LHCN-M2 (cell line): ENCODE measurements at regions not wholly inside any gene's neighbourhood (a gene's known extent, or its start where the extent isn't known, plus 50 kb on each side); places are given as distances from the start of the nearest gene placed in this dataset.
"Not testable (repeated sequence)": the region's sequence is repeated elsewhere in the genome, so short reads cannot be mapped to it uniquely, and the experiment has no call there.

Experiments
- DNase-seq: peaks from one replicate; pipeline ENCODE4 v3.0.0-alpha.2; 2012; ENCODE audit warnings: low read depth

- DNase-seq = no peak
Measured at GRCh38 chr11:115649461-115649860, 145.2 kb upstream of the CADM1 start.

DNA sequence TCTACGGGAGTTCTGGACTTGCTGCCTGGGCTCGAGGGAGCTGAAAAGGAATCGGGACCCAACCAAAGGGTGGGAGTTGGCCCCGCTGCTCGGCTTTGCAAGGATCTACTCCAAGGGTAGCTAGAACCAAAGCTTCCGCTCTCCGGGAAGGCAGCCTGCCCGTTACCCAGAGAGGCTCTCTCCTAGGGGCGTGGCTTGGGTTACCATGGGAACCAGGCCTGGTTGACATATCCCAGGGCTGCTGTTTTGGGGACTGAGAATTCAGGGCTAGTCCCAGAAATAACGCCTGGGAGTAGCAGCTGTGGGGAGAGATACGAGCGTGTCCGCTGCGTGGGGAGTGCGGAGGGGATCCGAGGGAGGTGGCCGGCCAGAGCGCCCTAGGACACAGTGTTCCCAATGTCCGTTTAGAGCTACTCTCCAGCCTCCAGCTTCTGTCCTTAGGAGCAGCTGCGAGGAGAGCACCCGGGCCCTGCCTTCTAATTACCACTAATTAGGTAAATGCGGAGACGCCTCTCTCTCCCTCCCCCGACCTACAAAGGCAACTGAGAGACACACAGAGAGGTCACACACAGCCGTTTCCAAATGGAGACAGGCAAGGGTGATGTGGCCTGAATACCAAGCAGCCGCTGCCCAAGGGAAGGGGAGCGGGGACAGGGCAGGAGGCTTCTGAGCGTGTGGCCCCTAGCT, 141.6 kb upstream of the CADM1 start:
- DNase-seq = no peak

DNA sequence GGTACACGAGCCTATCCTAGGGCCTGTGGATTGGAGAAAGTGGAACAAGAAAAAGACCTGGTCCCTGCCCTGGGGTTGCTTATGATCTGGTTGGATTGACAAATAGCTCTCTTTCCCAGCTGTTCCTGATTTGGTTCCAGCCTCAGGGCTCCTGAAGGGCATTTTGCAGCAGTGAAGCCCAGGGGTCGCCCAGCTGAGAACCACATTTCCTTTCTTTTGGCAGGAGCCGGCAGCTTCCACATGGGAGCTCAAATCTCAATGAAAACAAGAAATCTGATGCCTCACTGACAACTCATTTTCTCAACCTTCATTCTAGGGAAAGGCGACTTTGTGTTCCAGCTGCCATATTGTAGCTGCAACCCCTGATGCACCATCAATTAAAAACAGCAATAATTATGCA, 140.6 kb upstream of the CADM1 start:
- no peak for DNase-seq

- DNase-seq = no peak
Measured at GRCh38 chr11:115643549-115644270, 139.5 kb upstream of the CADM1 start.

- no peak for DNase-seq
Measured at GRCh38 chr11:115642660-115643059, 138.4 kb upstream of the CADM1 start.

- no peak for DNase-seq
Measured at GRCh38 chr11:115637599-115638241, 133.5 kb upstream of the CADM1 start.

DNA sequence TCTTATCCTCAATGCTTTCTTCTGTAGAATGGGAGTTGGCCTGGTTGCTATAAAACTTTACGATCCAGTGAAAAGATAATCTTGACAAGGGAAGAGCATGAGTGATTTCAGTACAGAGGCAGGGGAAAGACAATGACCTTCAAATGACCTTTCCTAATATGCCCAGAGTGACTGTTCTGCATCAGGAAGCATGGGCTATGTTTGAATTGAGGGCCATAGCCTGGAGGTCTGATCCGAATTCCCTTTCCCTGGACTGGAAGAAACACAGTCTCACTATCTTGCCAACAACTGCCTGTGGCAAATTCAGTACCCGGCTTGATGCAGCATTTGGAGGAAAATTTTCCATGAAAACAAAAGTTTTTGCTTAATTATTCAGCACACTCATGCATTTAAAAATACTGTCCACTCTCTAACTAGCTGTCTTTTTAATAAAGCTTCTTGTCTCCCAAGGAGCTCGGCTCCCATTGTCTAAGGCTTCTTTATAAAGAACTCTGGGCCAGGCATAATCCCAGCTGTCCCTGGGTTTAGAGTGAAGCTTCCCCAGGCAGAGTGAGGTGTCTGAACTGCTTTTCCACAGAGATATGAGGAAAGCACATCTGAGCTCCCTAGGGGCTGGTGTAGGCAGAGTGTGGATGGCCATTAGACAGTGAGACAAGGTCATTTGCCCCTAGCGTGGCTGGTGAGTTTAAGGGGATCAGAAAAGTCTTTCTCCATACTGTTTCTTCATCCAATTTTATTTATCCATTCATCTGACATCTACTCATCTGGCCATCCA, 132.7 kb upstream of the CADM1 start:
- DNase-seq = no peak

GRCh38 chr11:115633977-115634376, 129.8 kb upstream of the CADM1 start:
- DNase-seq = not testable (repeated sequence)

DNA sequence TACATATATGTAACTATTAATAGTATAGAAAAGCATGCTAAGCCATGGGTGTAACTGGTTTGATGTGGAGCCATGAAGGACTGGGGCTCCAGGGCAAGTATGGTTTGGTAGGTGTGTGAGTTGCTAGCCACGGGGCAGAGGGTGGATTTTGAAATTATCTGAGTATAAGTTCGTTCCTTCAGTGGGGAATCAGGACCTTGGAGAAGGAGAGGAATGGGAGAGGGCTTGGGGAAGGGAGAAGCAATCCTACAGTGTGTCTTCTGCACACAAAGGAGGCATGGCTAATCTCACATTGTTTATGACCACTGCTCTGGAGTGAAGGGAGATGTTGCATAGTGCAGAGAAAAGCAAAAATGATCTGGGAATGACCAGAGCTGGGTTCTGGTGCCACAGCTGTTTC, 127.8 kb upstream of the CADM1 start:
- no peak for DNase-seq

DNA sequence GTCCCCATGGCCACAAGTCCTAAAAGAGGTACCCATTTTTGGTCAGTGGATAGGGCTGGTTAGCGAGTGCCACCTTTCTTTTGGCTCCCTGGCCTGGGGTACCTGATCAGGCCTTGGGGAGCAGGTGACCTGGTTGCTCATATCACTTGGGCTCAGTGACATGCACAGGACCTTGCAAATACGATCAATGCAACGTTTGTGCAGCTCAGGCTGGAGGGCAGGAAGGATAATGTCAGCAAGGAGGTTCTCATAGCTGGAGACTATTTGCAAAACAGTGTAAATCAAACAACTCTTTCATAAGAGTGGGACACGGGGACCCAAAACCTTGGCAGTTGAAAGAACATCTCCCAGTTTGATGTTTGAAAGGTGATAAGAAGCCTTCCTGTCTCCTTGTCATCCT, 127.4 kb upstream of the CADM1 start:
- no peak for DNase-seq

- no peak for DNase-seq
Measured at GRCh38 chr11:115630214-115630613, 126.0 kb upstream of the CADM1 start.

- DNase-seq = no peak
Measured at GRCh38 chr11:115629456-115630015, 125.3 kb upstream of the CADM1 start.

- DNase-seq = no peak
Measured at GRCh38 chr11:115627666-115628460, 123.6 kb upstream of the CADM1 start.

DNA sequence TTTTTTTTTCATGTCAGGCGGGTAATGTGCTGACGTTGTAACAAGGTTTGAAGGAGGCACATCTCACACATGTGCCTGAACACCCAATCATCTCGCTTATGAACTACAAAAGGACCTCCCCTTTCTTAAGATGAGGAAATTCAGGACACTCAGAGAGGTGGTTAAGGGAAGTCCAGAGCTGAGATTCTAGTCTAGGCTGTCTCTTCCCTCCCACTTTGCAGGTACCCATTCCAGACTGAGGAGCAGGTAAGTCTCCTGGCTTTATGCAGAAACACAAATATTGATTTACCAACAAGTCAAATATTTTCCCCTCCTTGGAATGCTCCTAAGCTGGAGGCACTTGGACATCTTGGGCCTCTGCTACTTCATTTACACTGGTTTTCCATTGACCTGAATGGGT, 122.9 kb upstream of the CADM1 start:
- DNase-seq = no peak

DNA sequence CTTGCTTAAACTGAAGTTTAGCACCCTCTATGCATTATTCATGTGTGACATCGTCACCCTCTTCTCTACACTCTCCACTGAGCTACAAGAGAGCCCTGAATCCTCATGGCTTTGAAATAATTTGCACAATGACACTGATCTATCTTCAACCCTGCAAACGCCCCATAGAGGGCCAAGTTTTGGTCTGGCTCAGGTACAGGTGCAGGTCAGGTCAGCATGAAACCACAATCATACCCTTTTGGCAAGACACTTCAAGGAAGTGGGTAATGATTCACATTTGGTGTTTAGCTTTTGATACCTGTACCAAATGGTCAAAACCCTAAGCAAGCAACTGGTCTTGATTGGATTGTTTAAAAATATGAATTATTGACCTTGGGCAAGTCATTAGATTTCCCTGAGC, 122.2 kb upstream of the CADM1 start:
- no peak for DNase-seq

DNA sequence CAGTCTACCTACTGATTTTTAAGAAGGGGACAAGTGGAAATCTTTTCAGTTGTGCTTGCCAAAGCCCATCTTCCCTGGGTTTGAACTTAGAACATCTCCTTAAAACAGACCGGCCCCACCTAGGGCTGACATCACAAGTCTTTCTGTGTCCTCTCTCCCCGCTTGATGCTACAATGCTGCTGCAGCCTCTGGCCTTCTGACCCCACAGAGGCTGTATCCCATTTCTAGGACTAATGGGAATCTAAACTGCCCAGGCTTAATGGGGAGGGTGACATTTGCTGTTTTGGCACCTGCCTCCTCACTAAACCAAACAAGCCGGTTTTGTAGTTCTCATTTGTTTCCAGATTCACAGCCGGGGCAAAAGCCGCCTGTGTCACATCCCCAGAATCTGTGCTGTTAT, 121.3 kb upstream of the CADM1 start:
- no peak for DNase-seq

DNA sequence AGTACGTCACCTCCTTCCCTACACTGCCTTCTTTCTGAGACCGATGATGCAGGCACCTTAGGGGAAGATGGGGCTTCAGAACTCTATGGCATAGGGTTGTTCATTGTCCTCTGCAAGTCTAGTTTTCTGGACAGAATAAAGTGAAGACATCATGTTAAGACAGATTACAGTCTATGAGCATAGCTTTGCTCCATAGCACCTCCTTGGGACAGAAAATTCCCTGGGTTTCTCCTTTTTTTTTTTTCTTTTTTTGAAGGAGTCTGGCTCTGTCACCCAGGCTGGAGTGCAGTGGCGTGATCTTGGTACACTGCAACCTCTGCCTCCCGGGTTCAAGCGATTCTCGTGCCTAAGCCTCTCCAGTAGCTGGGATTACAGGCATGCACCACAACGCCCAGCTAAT, 119.8 kb upstream of the CADM1 start:
- no peak for DNase-seq

DNA sequence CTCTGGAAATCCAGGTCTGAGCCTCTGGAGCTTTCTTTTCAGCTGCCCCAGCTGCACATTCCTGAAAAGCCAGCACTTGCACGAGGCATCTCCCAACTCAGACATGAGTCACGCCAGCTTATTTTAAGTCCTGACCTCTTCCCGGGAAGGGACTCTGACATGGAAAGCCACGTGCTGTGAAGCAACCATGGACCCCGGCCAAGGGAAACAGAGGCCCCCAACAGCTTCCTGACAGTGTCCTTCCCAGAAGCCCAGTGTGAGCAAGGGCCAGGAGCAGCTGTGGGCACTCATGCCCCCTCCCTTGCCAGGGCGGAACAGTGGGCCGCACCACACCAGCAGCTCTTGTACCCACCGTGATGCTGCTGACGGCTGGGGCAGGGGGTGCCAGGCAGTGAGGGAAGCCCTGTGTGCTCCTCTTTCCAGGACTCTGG, 118.8 kb upstream of the CADM1 start:
- peak; percentile 95 for DNase-seq

DNA sequence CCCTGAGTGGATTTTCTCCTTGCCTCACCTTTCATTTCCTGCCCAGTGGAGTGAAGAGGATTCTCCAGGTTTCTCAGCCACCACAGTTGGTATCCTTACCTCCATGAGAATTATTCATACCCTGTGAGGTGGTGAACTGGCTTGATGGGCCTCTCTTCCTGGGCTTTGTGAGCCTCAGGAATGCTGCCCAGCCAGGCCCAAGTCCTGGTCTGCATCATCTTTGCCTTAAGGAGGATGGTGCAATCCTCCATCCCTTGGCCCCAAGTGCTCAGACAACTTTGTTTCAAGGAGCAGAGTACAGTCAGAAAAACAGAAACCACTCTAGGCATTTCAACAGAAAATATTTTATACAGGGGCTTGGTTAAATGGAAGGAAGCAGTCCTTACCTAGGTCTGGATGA, 114.2 kb upstream of the CADM1 start:
- DNase-seq = no peak

DNA sequence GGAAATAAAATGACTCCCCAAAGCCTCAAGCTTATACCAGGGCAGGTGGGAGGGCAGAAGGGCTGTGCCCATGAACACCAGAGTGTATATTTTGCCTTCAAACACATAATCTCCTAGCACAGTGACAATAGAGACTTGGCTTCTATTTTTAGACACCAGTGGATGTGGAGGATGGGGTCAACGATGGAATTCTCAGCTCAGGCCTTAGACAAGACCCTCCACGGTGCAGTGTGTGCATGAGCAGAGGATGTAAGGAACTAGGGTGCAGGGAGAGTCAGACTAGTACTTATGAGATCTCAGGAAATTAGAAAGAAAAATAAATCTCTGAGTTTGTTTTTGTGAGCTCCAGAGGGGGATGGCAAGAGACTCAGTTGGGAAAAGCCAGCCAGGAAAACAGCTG, 113.6 kb upstream of the CADM1 start:
- DNase-seq = no peak

DNA sequence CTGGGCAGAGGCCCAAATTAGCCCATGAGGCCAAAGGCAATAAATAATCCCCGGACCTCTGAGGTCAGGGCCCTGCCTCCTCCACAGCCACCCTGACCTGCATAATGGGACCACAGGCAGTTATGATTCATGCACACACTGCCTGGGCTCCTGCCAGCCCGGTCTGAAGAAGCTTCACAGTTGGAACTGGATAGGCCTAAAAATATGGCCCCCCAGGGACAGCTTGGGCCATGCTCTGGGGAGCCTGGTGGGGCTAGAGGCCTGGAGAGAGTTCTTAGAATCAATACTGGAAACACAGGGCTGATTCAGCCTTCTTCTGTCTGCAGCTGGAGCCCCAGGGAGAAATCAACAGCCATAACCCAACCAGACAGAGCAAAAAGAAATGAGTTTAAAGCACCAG, 112.8 kb upstream of the CADM1 start:
- peak; percentile 77 for DNase-seq
